Mucosa of rectum (tissue), 2 donors: ENCODE measurements at regions not wholly inside any gene's neighbourhood (a gene's known extent, or its start where the extent isn't known, plus 50 kb on each side); places are given as distances from the start of the nearest gene placed in this dataset.

Source experiments
- H3K27ac ChIP-seq, 2 donors: one replicate each; pipeline ENCODE4 v1.7.0; 2013; ENCODE audit warnings: inconsistent platforms in 2 of 2, low read depth in 2 of 2, low read length in 2 of 2
- H3K27me3 ChIP-seq, 2 donors: one replicate each; pipeline ENCODE4 v1.7.0; 2013; ENCODE audit warnings: low read length in 2 of 2; ENCODE audit not compliant: control insufficient read depth in 2 of 2, insufficient read depth in 2 of 2
- H3K36me3 ChIP-seq, 2 donors: one replicate each; pipeline ENCODE4 v1.7.0; 2013; ENCODE audit warnings: low read length in 2 of 2; ENCODE audit not compliant: control insufficient read depth in 2 of 2, insufficient read depth in 2 of 2
- H3K4me1 ChIP-seq, 2 donors: one replicate each; pipeline ENCODE4 v1.7.0; 2013; ENCODE audit warnings: low read length in 2 of 2, mild to moderate bottlenecking in 1 of 2; ENCODE audit not compliant: control insufficient read depth in 2 of 2, insufficient read depth in 2 of 2
- H3K4me3 ChIP-seq, 2 donors: one replicate each; pipeline ENCODE4 v1.7.0; 2013; ENCODE audit warnings: low read length in 2 of 2
- H3K9ac ChIP-seq, 2 donors: one replicate each; pipeline ENCODE4 v1.7.0; 2013; ENCODE audit warnings: low read length in 2 of 2, low read depth in 1 of 2, mild to moderate bottlenecking in 1 of 2
- H3K9me3 ChIP-seq, 2 donors: one replicate each; pipeline ENCODE4 v1.7.0; 2013; ENCODE audit warnings: low read length in 2 of 2; ENCODE audit not compliant: control insufficient read depth in 2 of 2
- donor health status: healthy.
- donor health status: Normal muscosa, but diverticular disease.

- Histone ChIP-seq H3K27ac (no peak overlapping the region), H3K36me3 (no peaks in the 10 kb centered on the region), H3K4me3 (no peak overlapping the region), H3K9ac (no peak overlapping the region), H3K9me3 (no peaks in the 10 kb centered on the region), H3K27me3 (no peaks in the 10 kb centered on the region), H3K4me1 (no peaks in the 10 kb centered on the region)
Observed at GRCh38 chr14:30427846-30428245, 131.1 kb upstream of the G2E3 start.

GRCh38 chr14:30431552-30431951 is 127.4 kb upstream of the G2E3 start:
- no peak overlapping the region for H3K4me3 ChIP-seq
- H3K27me3 ChIP-seq = no peaks in the 10 kb centered on the region
- no peaks in the 10 kb centered on the region for H3K36me3 ChIP-seq
- no peaks in the 10 kb centered on the region for H3K4me1 ChIP-seq
- no peaks in the 10 kb centered on the region for H3K9me3 ChIP-seq
- no peak overlapping the region for H3K9ac ChIP-seq
- H3K27ac ChIP-seq = no peak overlapping the region

GRCh38 chr14:30440961-30441360 is 118.0 kb upstream of the G2E3 start:
- Histone ChIP-seq H3K27me3 (no peaks in the 10 kb centered on the region), H3K4me1 (no peaks in the 10 kb centered on the region), H3K27ac (no peak overlapping the region), H3K36me3 (no peaks in the 10 kb centered on the region), H3K9me3 (no peaks in the 10 kb centered on the region), H3K4me3 (no peak overlapping the region), H3K9ac (no peak overlapping the region)

- no peak overlapping the region for H3K27ac ChIP-seq
- no peak overlapping the region for H3K4me3 ChIP-seq
- no peaks in the 10 kb centered on the region for H3K27me3 ChIP-seq
- H3K36me3 ChIP-seq = no peaks in the 10 kb centered on the region
- no peaks in the 10 kb centered on the region for H3K4me1 ChIP-seq
- H3K9ac ChIP-seq = no peak overlapping the region
- no peaks in the 10 kb centered on the region for H3K9me3 ChIP-seq
Observed at GRCh38 chr14:30443368-30444007, 115.5 kb upstream of the G2E3 start.

GRCh38 chr14:30444451-30444850 is 114.5 kb upstream of the G2E3 start:
- H3K9ac ChIP-seq = no peak overlapping the region
- no peak overlapping the region for H3K27ac ChIP-seq
- no peaks in the 10 kb centered on the region for H3K4me1 ChIP-seq
- H3K36me3 ChIP-seq = no peaks in the 10 kb centered on the region
- no peaks in the 10 kb centered on the region for H3K27me3 ChIP-seq
- H3K4me3 ChIP-seq = no peak overlapping the region
- H3K9me3 ChIP-seq = no peaks in the 10 kb centered on the region

- Histone ChIP-seq H3K9ac (no peak overlapping the region), H3K4me3 (no peak overlapping the region), H3K4me1 (no peaks in the 10 kb centered on the region), H3K9me3 (no peaks in the 10 kb centered on the region), H3K27ac (no peak overlapping the region), H3K27me3 (no peaks in the 10 kb centered on the region), H3K36me3 (no peaks in the 10 kb centered on the region)
Observed at GRCh38 chr14:30445011-30445793, 113.8 kb upstream of the G2E3 start.

GRCh38 chr14:30445852-30446251 is 113.1 kb upstream of the G2E3 start:
- no peaks in the 10 kb centered on the region for H3K4me1 ChIP-seq
- no peak overlapping the region for H3K9ac ChIP-seq
- no peaks in the 10 kb centered on the region for H3K27me3 ChIP-seq
- no peaks in the 10 kb centered on the region for H3K9me3 ChIP-seq
- no peak overlapping the region for H3K27ac ChIP-seq
- H3K4me3 ChIP-seq = no peak overlapping the region
- no peaks in the 10 kb centered on the region for H3K36me3 ChIP-seq

- Histone ChIP-seq H3K4me3 (no peak overlapping the region), H3K4me1 (no peaks in the 10 kb centered on the region), H3K9me3 (no peaks in the 10 kb centered on the region), H3K9ac (no peak overlapping the region), H3K36me3 (no peaks in the 10 kb centered on the region), H3K27me3 (no peaks in the 10 kb centered on the region), H3K27ac (no peak overlapping the region)
Observed at GRCh38 chr14:30450631-30451545, 108.1 kb upstream of the G2E3 start.

- Histone ChIP-seq H3K36me3 (no peaks in the 10 kb centered on the region), H3K4me3 (no peak overlapping the region), H3K9me3 (no peaks in the 10 kb centered on the region), H3K27ac (no peak overlapping the region), H3K9ac (no peak overlapping the region), H3K27me3 (no peaks in the 10 kb centered on the region), H3K4me1 (no peaks in the 10 kb centered on the region)
Observed at GRCh38 chr14:30456296-30456695, 102.7 kb upstream of the G2E3 start.

- no peak overlapping the region for H3K27ac ChIP-seq
- H3K9ac ChIP-seq = no peak overlapping the region
- no peaks in the 10 kb centered on the region for H3K36me3 ChIP-seq
- H3K4me3 ChIP-seq = no peak overlapping the region
- H3K9me3 ChIP-seq = no peaks in the 10 kb centered on the region
- H3K27me3 ChIP-seq = no peaks in the 10 kb centered on the region
- H3K4me1 ChIP-seq = no peaks in the 10 kb centered on the region
Observed at GRCh38 chr14:30462358-30462757, 96.6 kb upstream of the G2E3 start.
